Right lobe of liver (tissue), 6 donors: ENCODE measurements at regions not wholly inside any gene's neighbourhood (a gene's known extent, or its start where the extent isn't known, plus 50 kb on each side); places are given as distances from the start of the nearest gene placed in this dataset.

Experiments
- ATAC-seq, 4 donors: fragments of 200-7000 bp; cut with Tn5 transposase; one replicate each; pipeline ENCODE4 v1.9.1; 2020; ENCODE audit warnings: mild to moderate bottlenecking in 4 of 4, moderate library complexity in 4 of 4
- DNase-seq, 3 donors: peaks; one replicate each; pipeline ENCODE4 v3.0.0-alpha.2; 2020
- H3K27ac ChIP-seq, 3 donors: fragments of 200-600 bp; one replicate each; pipeline ENCODE4 v1.8.0; 2022
- H3K27me3 ChIP-seq, 2 donors: fragments of 200-600 bp; one replicate each; pipeline ENCODE4 v1.8.0; 2022
- H3K36me3 ChIP-seq, 4 donors: fragments of 200-600 bp; sonication (generic) in 1 of 4; one replicate each; pipeline versions ENCODE4 v1.5.1 to v1.8.0; 2017 to 2022; ENCODE audit warnings: control low read depth in 1 of 4
- H3K4me1 ChIP-seq, 4 donors: fragments of 200-600 bp; sonication (generic) in 1 of 4; one replicate each; pipeline versions ENCODE4 v1.5.1 to v1.8.0; 2017 to 2022; ENCODE audit warnings: control low read depth in 1 of 4
- H3K4me3 ChIP-seq, 3 donors: fragments of 200-600 bp; one replicate each; pipeline ENCODE4 v1.8.0; 2022
- H3K9me3 ChIP-seq, 4 donors: fragments of 200-600 bp; sonication (generic) in 1 of 4; one replicate each; pipeline versions ENCODE4 v1.5.1 to v1.8.0; 2017 to 2022; ENCODE audit warnings: control low read depth in 1 of 4
- POLR2A ChIP-seq: fragments of 450-650 bp; IDR thresholded peaks from one replicate; pipeline ENCODE4 v1.6.1; 2017; ENCODE audit warnings: antibody characterized with exemption, mild to moderate bottlenecking
- WGBS: methylation state at CpG from one replicate; pipeline ENCODE4 v1.1.6; 2018; ENCODE audit warnings: low coverage, low lambda C conversion rate; ENCODE audit not compliant: insufficient coverage; ENCODE audit errors: missing lambda C conversion rate; 5-methylcytosine and 5-hydroxymethylcytosine counted together
- intact Hi-C, 2 donors: fragments of 100-400 bp; cut with DNase I; formaldehyde crosslinking; loops; one replicate each; pipeline versions ENCODE4 v1.11.2 to v1.14.1; 2022
- TF ChIP-seq, protein P1 (sequence below), 4 donors: fragments of 200-600 bp in 3 of 4; fragments of 450-650 bp in 1 of 4; IDR thresholded peaks; one replicate each; pipeline versions ENCODE4 v1.5.1 to v1.8.0; 2016 to 2022; ENCODE audit warnings: antibody characterized with exemption in 4 of 4, mild to moderate bottlenecking in 2 of 4
- donor health status: DM: no; HTN: yes; CAD: no.
- donor health status: DM: no; HTN: no; CAD: no.
- donor health status: DM: no; HTN: no; CAD: no.
- donor health status: DM: no; HTN: yes; CAD: no.
- donor health status: DM: no; HTN: yes; CAD: no.

DNA sequence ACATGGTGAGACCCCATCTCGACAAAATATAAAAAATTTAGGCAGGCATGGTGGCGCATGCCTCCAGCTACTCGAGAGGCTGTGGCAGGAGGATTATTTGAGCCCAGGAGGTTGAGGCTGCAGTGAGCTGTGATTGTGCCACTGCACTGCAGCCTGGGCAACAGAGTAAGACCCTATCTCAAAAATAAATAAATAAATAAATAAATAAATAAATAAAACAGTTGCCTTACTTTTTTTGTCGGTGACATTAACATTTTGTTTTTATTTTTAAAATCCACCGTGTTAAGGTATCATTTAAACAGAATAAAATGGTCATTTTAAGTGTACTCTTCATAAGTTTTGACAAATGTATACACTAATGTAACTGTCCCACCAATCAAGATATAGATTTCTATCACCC lies 57.0 kb downstream of the RASL11A start:
- intact Hi-C loops, result no loop called here
- DNase-seq, result no peak
- Histone ChIP-seq H3K4me3 (no peak overlapping the region), H3K9me3 (no peaks in the 10 kb centered on the region), H3K27me3 (no peaks in the 10 kb centered on the region), H3K27ac (no peak overlapping the region), H3K4me1 (no peaks in the 10 kb centered on the region), H3K36me3 (no peaks in the 10 kb centered on the region)
- TF ChIP-seq POLR2A, result no peak
- TF ChIP-seq, protein P1, sequence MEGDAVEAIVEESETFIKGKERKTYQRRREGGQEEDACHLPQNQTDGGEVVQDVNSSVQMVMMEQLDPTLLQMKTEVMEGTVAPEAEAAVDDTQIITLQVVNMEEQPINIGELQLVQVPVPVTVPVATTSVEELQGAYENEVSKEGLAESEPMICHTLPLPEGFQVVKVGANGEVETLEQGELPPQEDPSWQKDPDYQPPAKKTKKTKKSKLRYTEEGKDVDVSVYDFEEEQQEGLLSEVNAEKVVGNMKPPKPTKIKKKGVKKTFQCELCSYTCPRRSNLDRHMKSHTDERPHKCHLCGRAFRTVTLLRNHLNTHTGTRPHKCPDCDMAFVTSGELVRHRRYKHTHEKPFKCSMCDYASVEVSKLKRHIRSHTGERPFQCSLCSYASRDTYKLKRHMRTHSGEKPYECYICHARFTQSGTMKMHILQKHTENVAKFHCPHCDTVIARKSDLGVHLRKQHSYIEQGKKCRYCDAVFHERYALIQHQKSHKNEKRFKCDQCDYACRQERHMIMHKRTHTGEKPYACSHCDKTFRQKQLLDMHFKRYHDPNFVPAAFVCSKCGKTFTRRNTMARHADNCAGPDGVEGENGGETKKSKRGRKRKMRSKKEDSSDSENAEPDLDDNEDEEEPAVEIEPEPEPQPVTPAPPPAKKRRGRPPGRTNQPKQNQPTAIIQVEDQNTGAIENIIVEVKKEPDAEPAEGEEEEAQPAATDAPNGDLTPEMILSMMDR (IDR thresholded peaks at IDR 0.05), result no peak
- no peak for ATAC-seq
- WGBS, result 92% methylated on average over 2 of the region's 5 CpGs

DNA sequence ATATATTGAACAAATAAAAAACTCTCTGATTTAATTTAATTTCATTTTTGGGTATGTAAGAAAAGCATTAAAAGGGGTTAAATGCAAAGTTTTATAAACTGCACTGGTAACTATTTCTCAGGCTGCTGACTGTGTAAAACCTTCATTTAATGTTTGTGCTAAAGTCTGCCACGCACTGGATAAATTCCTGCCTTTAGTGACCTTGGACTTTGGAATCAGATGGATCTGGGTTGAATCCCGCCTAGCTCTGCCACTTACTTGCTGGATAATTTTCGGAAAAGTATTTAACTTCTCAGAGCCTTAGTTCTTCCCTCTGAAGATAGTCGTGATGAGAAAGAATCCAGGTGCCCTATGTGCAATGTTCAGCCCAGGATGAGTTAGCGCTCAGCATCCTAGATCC lies 58.6 kb downstream of the RASL11A start:
- 40% methylated on average over 5 of the region's 5 CpGs for WGBS
- TF ChIP-seq, protein P1 (IDR thresholded peaks at IDR 0.05), result no peak
- H3K4me3 ChIP-seq, result no peak overlapping the region
- no peak overlapping the region for H3K27ac ChIP-seq
- no peaks in the 10 kb centered on the region for H3K4me1 ChIP-seq
- no peaks in the 10 kb centered on the region for H3K36me3 ChIP-seq
- DNase-seq (no peak), ATAC-seq (peak in 1 of 4 donors; percentile 33)
- no peaks in the 10 kb centered on the region for H3K27me3 ChIP-seq
- intact Hi-C loops, result no loop called here
- no peaks in the 10 kb centered on the region for H3K9me3 ChIP-seq

DNA sequence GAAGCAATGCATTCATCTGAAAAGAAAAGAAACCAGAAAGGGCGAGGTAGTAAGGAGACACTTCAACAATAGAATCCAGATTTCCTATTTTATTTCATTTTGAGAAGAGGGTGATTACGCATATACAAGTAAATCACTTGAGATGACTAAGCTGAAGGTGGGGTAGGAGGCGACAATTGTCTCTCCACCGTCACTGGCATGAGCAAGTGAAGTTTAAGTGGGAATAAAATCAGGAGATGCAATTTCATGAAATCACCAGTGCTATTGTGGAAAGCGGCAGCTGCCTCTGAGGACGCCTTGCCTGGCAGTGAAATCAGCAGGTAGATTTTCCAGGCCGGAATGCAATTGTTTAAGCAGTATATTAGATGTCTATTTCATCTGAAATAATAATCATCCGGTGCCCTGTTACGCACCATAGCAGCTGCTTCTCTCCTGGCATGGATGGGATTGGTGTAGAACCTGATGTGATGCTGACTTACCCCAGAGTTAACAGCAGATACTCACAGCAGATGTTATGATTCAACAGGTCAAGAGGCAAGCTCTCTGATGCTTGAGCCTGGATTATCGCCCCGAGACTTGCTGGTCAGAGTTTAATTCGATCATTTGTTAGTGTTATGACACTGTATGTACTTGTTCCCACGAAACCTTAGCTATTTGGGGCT lies 64.3 kb downstream of the RASL11A start:
- no peak for ATAC-seq
- no peak overlapping the region for H3K4me3 ChIP-seq
- H3K4me1 ChIP-seq, result no peaks in the 10 kb centered on the region
- no peak for DNase-seq
- intact Hi-C loops, result no loop called here
- H3K36me3 ChIP-seq, result no peaks in the 10 kb centered on the region
- no peaks in the 10 kb centered on the region for H3K27me3 ChIP-seq
- H3K27ac ChIP-seq, result no peak overlapping the region
- H3K9me3 ChIP-seq, result no peaks in the 10 kb centered on the region
- WGBS, result 80% methylated on average over 13 of the region's 13 CpGs
- TF ChIP-seq, protein P1 (IDR thresholded peaks at IDR 0.05), result no peak
- no peak for TF ChIP-seq POLR2A

DNA sequence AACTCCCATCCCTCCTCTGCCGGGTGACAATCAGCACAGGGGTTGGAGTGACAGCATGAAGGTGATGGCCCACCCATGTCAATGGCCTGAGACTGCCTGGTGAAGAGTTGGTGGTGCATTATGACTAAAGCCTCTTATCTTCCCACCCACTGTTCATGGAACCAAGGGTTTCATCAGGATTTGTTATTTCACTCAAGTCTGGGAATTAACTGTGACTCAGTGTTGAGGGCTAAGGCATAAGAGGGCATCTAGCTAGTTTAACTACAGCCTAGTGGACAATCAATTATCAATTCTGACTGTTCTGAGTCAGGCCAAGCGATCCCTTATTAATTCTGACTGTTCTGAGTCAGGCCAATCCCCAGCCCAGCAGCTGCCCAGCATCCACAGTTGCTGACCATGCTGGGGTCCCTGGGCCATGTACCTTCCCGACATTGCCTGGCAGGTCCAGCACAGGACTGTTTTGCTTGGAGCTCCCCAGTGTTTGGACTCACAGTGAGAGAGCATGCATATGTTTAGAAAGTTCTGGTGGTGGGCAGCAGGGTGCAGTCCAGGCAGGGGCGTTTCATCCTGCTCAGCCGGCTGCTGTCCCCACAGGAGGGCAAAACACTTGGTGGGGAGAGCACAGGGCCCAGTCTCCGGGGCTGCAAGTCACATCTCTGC lies 65.5 kb downstream of the RASL11A start:
- Histone ChIP-seq H3K36me3 (no peaks in the 10 kb centered on the region), H3K4me1 (no peaks in the 10 kb centered on the region), H3K27me3 (no peaks in the 10 kb centered on the region), H3K27ac (no peak overlapping the region), H3K9me3 (no peaks in the 10 kb centered on the region), H3K4me3 (no peak overlapping the region)
- intact Hi-C loops, result no loop called here
- DNase-seq (no peak), ATAC-seq (no peak)
- no peak for TF ChIP-seq POLR2A
- TF ChIP-seq, protein P1 (IDR thresholded peaks at IDR 0.05), result no peak
- WGBS, result 45% methylated on average over 2 of the region's 6 CpGs
